Keratinocyte (primary cell): ENCODE measurements at regions not wholly inside any gene's neighbourhood (a gene's known extent, or its start where the extent isn't known, plus 50 kb on each side); places are given as distances from the start of the nearest gene placed in this dataset.

Source experiments
- DNase-seq: peaks from one replicate; pipeline ENCODE4 v3.0.0-alpha.2; 2011; ENCODE audit warnings: low read depth, missing footprints, low spot score
- FAIRE-seq: peaks from 2 replicates; lab custom pipeline; 2011; peaks lifted over from hg19 to GRCh38; lab: Jason Lieb, UNC
- H2AFZ ChIP-seq: 2 replicates; pipeline ENCODE4 v1.6.0; 2012; ENCODE audit warnings: low read length, control low read depth, inconsistent platforms; ENCODE audit not compliant: control insufficient read depth
- H3K27ac ChIP-seq: 2 replicates; pipeline ENCODE4 v1.5.1; 2011; ENCODE audit warnings: low read length; ENCODE audit not compliant: control insufficient read depth, insufficient read depth
- H3K27me3 ChIP-seq: 3 replicates; pipeline ENCODE4 v1.6.0; 2011; ENCODE audit warnings: low read length; ENCODE audit not compliant: control insufficient read depth, insufficient read depth; ENCODE audit errors: extremely low read depth
- H3K36me3 ChIP-seq, 2 experiments: 2 replicates in 1 of 2; 3 replicates in 1 of 2; pipeline ENCODE4 v1.5.1; 2011; ENCODE audit warnings: low read length in 2 of 2, mild to moderate bottlenecking in 1 of 2; ENCODE audit not compliant: control insufficient read depth in 2 of 2, insufficient read depth in 2 of 2; ENCODE audit errors: extremely low read depth in 1 of 2
- H3K4me1 ChIP-seq: 3 replicates; pipeline ENCODE4 v1.5.1; 2011; ENCODE audit warnings: low read length; ENCODE audit not compliant: control insufficient read depth, insufficient read depth; ENCODE audit errors: extremely low read depth
- H3K4me2 ChIP-seq: 3 replicates; pipeline ENCODE4 v1.6.0; 2011; ENCODE audit warnings: low read depth, low read length; ENCODE audit not compliant: control insufficient read depth, insufficient read depth; ENCODE audit errors: extremely low read depth
- H3K4me3 ChIP-seq, 3 experiments: fragments of 200-600 bp in 1 of 3; sonication (generic) in 1 of 3; 2 replicates in 2 of 3; 3 replicates in 1 of 3; pipeline ENCODE4 v1.5.1; 2011 to 2016; ENCODE audit warnings: low read length in 3 of 3, mild to moderate bottlenecking in 3 of 3, control low read depth in 2 of 3, inconsistent platforms in 1 of 3, low read depth in 1 of 3, mixed read lengths in 1 of 3, mixed run types in 1 of 3, moderate library complexity in 1 of 3; ENCODE audit not compliant: control insufficient read depth in 2 of 3, insufficient read depth in 2 of 3; ENCODE audit errors: extremely low read depth in 1 of 3
- H3K79me2 ChIP-seq: 2 replicates; pipeline ENCODE4 v1.6.0; 2012; ENCODE audit warnings: low read length; ENCODE audit not compliant: control insufficient read depth, insufficient read depth
- H3K9ac ChIP-seq: 3 replicates; pipeline ENCODE4 v1.6.0; 2011; ENCODE audit warnings: low read length; ENCODE audit not compliant: control insufficient read depth, insufficient read depth; ENCODE audit errors: extremely low read depth
- H3K9me1 ChIP-seq: 3 replicates; pipeline ENCODE4 v1.6.0; 2011; ENCODE audit warnings: low read length; ENCODE audit not compliant: control insufficient read depth, insufficient read depth; ENCODE audit errors: extremely low read depth
- H3K9me3 ChIP-seq: 2 replicates; pipeline ENCODE4 v1.5.1; 2012; ENCODE audit warnings: low read depth, low read length; ENCODE audit not compliant: control insufficient read depth
- H4K20me1 ChIP-seq: 3 replicates; pipeline ENCODE4 v1.6.0; 2011; ENCODE audit warnings: low read length; ENCODE audit not compliant: control insufficient read depth, insufficient read depth; ENCODE audit errors: extremely low read depth
- CTCF ChIP-seq, 3 experiments: IDR thresholded peaks in 1 of 3; conservative IDR thresholded peaks in 1 of 3; optimal IDR thresholded peaks in 1 of 3; 2 replicates in 2 of 3; 3 replicates in 1 of 3; pipeline versions ENCODE3 to v1.5.1; 2011; ENCODE audit warnings: low read length in 3 of 3, mild to moderate bottlenecking in 3 of 3, moderate library complexity in 2 of 3, control low read depth in 1 of 3, inconsistent platforms in 1 of 3; ENCODE audit not compliant: insufficient read depth in 2 of 3; ENCODE audit errors: extremely low read depth in 1 of 3
- EZH2 ChIP-seq: IDR thresholded peaks from one replicate; pipeline ENCODE4 v1.6.1; 2012; ENCODE audit warnings: inconsistent platforms, mild to moderate bottlenecking, low read length, moderate library complexity
- dilution Hi-C: fragments of 300-500 bp; cut with MboI; formaldehyde crosslinking; loops from one replicate; pipeline ENCODE4 v1.7.0; 2020; ENCODE audit warnings: low sequenced_read_pairs; ENCODE audit not compliant: extremely low pct_ligation_motif_present

DNA sequence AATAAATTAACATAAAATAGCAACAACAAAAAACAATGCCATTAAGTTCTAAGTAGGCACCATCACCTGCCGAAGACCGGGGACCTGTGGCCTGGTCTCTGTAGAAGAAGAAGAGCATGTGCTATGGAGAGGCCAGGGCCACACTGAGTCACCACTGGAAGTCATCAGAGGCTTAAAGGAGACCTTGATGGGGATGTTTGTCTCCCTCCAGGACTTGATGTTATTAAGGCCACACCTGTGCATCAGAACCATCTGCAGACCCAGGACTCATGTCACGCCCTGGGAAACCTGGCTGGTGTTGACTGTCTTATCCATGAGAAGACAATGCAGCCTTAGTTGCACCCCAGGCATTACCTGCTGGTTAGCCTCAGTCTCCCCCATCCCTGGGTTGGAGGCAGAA, 292.3 kb downstream of the AACS start:
- no peaks in the 10 kb centered on the region for H3K4me1 ChIP-seq
- dilution Hi-C loops, result no loop called here
- no peak for FAIRE-seq
- no peak for TF ChIP-seq EZH2
- no peak for DNase-seq
- H3K4me3 ChIP-seq, result no peak overlapping the region
- H3K9me1 ChIP-seq, result no peaks in the 10 kb centered on the region
- H3K27me3 ChIP-seq, result no peaks in the 10 kb centered on the region
- H4K20me1 ChIP-seq, result no peaks in the 10 kb centered on the region
- H3K4me2 ChIP-seq, result no peak overlapping the region
- no peak overlapping the region for H3K27ac ChIP-seq
- H3K9ac ChIP-seq, result no peak overlapping the region
- no peaks in the 10 kb centered on the region for H3K9me3 ChIP-seq
- H2AFZ ChIP-seq, result no peak overlapping the region
- H3K36me3 ChIP-seq, result no peaks in the 10 kb centered on the region
- no peaks in the 10 kb centered on the region for H3K79me2 ChIP-seq

- no peaks in the 10 kb centered on the region for H3K9me3 ChIP-seq
- no peak overlapping the region for H2AFZ ChIP-seq
- no peak overlapping the region for H3K4me3 ChIP-seq
- H3K9me1 ChIP-seq, result no peaks in the 10 kb centered on the region
- no peaks in the 10 kb centered on the region for H3K36me3 ChIP-seq
- FAIRE-seq, result no peak
- no peaks in the 10 kb centered on the region for H4K20me1 ChIP-seq
- H3K27ac ChIP-seq, result no peak overlapping the region
- no peaks in the 10 kb centered on the region for H3K4me1 ChIP-seq
- H3K27me3 ChIP-seq, result no peaks in the 10 kb centered on the region
- no peak for TF ChIP-seq CTCF (optimal IDR thresholded peaks at IDR 0.05 in 1 of 3, IDR thresholded peaks at IDR 0.05 in 1 of 3, conservative IDR thresholded peaks at IDR 0.05 in 1 of 3; ENCODE audit: extremely low read depth in 1 of 3, insufficient read depth in 2 of 3, low read length in 3 of 3)
- TF ChIP-seq EZH2, result no peak
- DNase-seq, result no peak
- no peaks in the 10 kb centered on the region for H3K79me2 ChIP-seq
- no peak overlapping the region for H3K9ac ChIP-seq
- no peak overlapping the region for H3K4me2 ChIP-seq
- dilution Hi-C loops, result no loop called here
These were observed 295.3 kb downstream of the AACS start for GRCh38 chr12:125360540-125360939.

DNA sequence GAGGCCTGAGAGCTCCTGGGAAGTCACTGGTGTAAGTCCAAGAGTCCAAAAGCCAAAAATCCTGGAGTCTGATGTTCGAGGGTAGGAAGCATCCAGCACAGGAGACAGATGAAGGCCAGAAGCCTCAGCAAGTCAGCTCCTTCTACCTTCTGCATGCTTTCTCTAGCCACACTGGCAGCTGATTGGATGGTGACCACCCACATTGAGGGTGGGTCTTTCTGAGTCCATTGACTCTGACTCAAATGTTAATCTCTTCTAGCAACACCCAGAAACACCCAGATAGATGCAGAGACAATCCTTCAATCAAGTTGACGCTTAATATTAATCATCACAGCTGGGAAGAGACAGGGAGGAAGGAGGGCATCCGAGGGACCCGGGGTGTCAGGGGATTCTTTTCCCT, 305.8 kb downstream of the AACS start:
- DNase-seq, result no peak
- H3K4me2 ChIP-seq, result no peak overlapping the region
- no peak for FAIRE-seq
- dilution Hi-C loops, result no loop called here
- H3K4me3 ChIP-seq, result no peak overlapping the region
- no peak overlapping the region for H3K9ac ChIP-seq
- H4K20me1 ChIP-seq, result no peaks in the 10 kb centered on the region
- H3K9me1 ChIP-seq, result no peaks in the 10 kb centered on the region
- no peaks in the 10 kb centered on the region for H3K4me1 ChIP-seq
- no peaks in the 10 kb centered on the region for H3K79me2 ChIP-seq
- no peaks in the 10 kb centered on the region for H3K9me3 ChIP-seq
- TF ChIP-seq EZH2, result no peak
- TF ChIP-seq CTCF (optimal IDR thresholded peaks at IDR 0.05 in 1 of 3, IDR thresholded peaks at IDR 0.05 in 1 of 3, conservative IDR thresholded peaks at IDR 0.05 in 1 of 3; ENCODE audit: extremely low read depth in 1 of 3, insufficient read depth in 2 of 3, low read length in 3 of 3), result no peak
- no peaks in the 10 kb centered on the region for H3K27me3 ChIP-seq
- H3K27ac ChIP-seq, result no peak overlapping the region
- no peaks in the 10 kb centered on the region for H3K36me3 ChIP-seq
- H2AFZ ChIP-seq, result no peak overlapping the region
